HEK293 (cell line): ENCODE measurements at regions not wholly inside any gene's neighbourhood (a gene's known extent, or its start where the extent isn't known, plus 50 kb on each side); places are given as distances from the start of the nearest gene placed in this dataset.

Experiments
- CTCF ChIA-PET: fragments of 350-600 bp; formaldehyde crosslinking; extraction: SDS; loops from one replicate; lab custom pipeline; 2021; ENCODE audit warnings: antibody characterized with exemption; lab: Yijun Ruan, JAX
- POLR2A ChIA-PET: fragments of 300-600 bp; formaldehyde crosslinking; extraction: SDS; loops from one replicate; lab custom pipeline; 2020; ENCODE audit warnings: antibody characterized with exemption, inconsistent platforms; lab: Yijun Ruan, JAX
- H3K27ac ChIP-seq: fragments of 200-500 bp; sonication (Bioruptor generic); 2 replicates; pipeline ENCODE4 v1.5.1; 2014; ENCODE audit warnings: low read depth, low read length, control low read depth, inconsistent platforms; ENCODE audit errors: extremely low read depth
- H3K36me3 ChIP-seq, 2 experiments: fragments of 200-500 bp in 1 of 2; sonication (Bioruptor generic) in 1 of 2; 1 replicate in 1 of 2; 2 replicates in 1 of 2; pipeline ENCODE4 v1.5.1; 2014 to 2017; ENCODE audit warnings: inconsistent platforms in 2 of 2, low read length in 2 of 2; ENCODE audit not compliant: control insufficient read depth in 2 of 2, insufficient read depth in 1 of 2
- H3K4me1 ChIP-seq: fragments of 200-500 bp; sonication (Bioruptor generic); 2 replicates; pipeline ENCODE4 v1.5.1; 2014; ENCODE audit warnings: mild to moderate bottlenecking, low read length, inconsistent platforms; ENCODE audit not compliant: control insufficient read depth, insufficient read depth
- H3K4me3 ChIP-seq: 2 replicates; pipeline ENCODE4 v1.5.1; 2011; ENCODE audit warnings: low read depth, mild to moderate bottlenecking, control low read depth, low read length, moderate library complexity
- H3K9me3 ChIP-seq: fragments of 200-500 bp; sonication (Bioruptor generic); 2 replicates; pipeline ENCODE4 v1.5.1; 2014; ENCODE audit warnings: low read depth, low read length, inconsistent platforms; ENCODE audit not compliant: control insufficient read depth, insufficient read depth
- BCL11A ChIP-seq: fragments of 450-650 bp; formaldehyde crosslinking; IDR thresholded peaks from 2 replicates; pipeline ENCODE4 v1.5.1; 2016; ENCODE audit warnings: low read depth, missing biosample characterization, missing genetic modification characterization
- FEZF1 ChIP-seq: fragments of 450-650 bp; formaldehyde crosslinking; IDR thresholded peaks from 2 replicates; pipeline ENCODE4 v1.5.1; 2016; ENCODE audit warnings: missing biosample characterization, missing genetic modification characterization
- GLIS1 ChIP-seq: fragments of 450-650 bp; formaldehyde crosslinking; IDR thresholded peaks from 2 replicates; pipeline ENCODE4 v1.5.1; 2016; ENCODE audit warnings: missing biosample characterization, missing genetic modification characterization
- SCRT1 ChIP-seq: fragments of 450-650 bp; formaldehyde crosslinking; IDR thresholded peaks from 2 replicates; pipeline ENCODE4 v1.5.1; 2016; ENCODE audit warnings: missing biosample characterization, missing genetic modification characterization, borderline replicate concordance
- SP7 ChIP-seq: fragments of 450-650 bp; formaldehyde crosslinking; IDR thresholded peaks from 2 replicates; pipeline ENCODE4 v1.5.1; 2016; ENCODE audit warnings: missing biosample characterization, missing genetic modification characterization
- YY2 ChIP-seq: fragments of 450-650 bp; formaldehyde crosslinking; IDR thresholded peaks from 2 replicates; pipeline ENCODE4 v1.5.1; 2016; ENCODE audit warnings: missing biosample characterization, missing genetic modification characterization
- ZBTB7A ChIP-seq: fragments of 450-650 bp; formaldehyde crosslinking; IDR thresholded peaks from 2 replicates; pipeline ENCODE4 v1.5.1; 2016; ENCODE audit warnings: low read depth, missing biosample characterization, missing genetic modification characterization
- ZNF10 ChIP-seq: fragments of 450-650 bp; formaldehyde crosslinking; IDR thresholded peaks from 2 replicates; pipeline ENCODE4 v1.5.1; 2017; ENCODE audit warnings: missing biosample characterization, missing genetic modification characterization
- ZNF112 ChIP-seq: fragments of 450-650 bp; formaldehyde crosslinking; IDR thresholded peaks from 2 replicates; pipeline ENCODE4 v1.5.0; 2017; ENCODE audit warnings: missing biosample characterization, missing genetic modification characterization
- ZNF121 ChIP-seq: fragments of 450-650 bp; formaldehyde crosslinking; IDR thresholded peaks from 2 replicates; pipeline ENCODE4 v1.5.1; 2016; ENCODE audit warnings: missing biosample characterization, missing genetic modification characterization
- ZNF132 ChIP-seq: fragments of 450-650 bp; formaldehyde crosslinking; IDR thresholded peaks from 2 replicates; pipeline ENCODE4 v1.5.1; 2017; ENCODE audit warnings: missing biosample characterization, missing genetic modification characterization, borderline replicate concordance
- ZNF157 ChIP-seq: fragments of 450-650 bp; formaldehyde crosslinking; IDR thresholded peaks from 2 replicates; pipeline ENCODE4 v1.5.1; 2016; ENCODE audit warnings: missing biosample characterization, missing genetic modification characterization
- ZNF169 ChIP-seq: fragments of 450-650 bp; formaldehyde crosslinking; IDR thresholded peaks from 2 replicates; pipeline ENCODE4 v1.5.1; 2016; ENCODE audit warnings: missing biosample characterization, missing genetic modification characterization
- ZNF324 ChIP-seq: fragments of 450-650 bp; formaldehyde crosslinking; IDR thresholded peaks from 2 replicates; pipeline ENCODE4 v1.5.1; 2016; ENCODE audit warnings: missing biosample characterization, missing genetic modification characterization
- ZNF426 ChIP-seq: fragments of 450-650 bp; formaldehyde crosslinking; IDR thresholded peaks from 2 replicates; pipeline ENCODE4 v1.5.1; 2017; ENCODE audit warnings: missing biosample characterization, missing genetic modification characterization, mild to moderate bottlenecking, inconsistent platforms, moderate library complexity
- ZNF433 ChIP-seq: fragments of 450-650 bp; formaldehyde crosslinking; IDR thresholded peaks from 2 replicates; pipeline ENCODE4 v1.5.1; 2016; ENCODE audit warnings: missing biosample characterization, missing genetic modification characterization, low read depth
- ZNF473 ChIP-seq: fragments of 450-650 bp; formaldehyde crosslinking; IDR thresholded peaks from 2 replicates; pipeline ENCODE4 v1.5.1; 2017; ENCODE audit warnings: missing biosample characterization, missing genetic modification characterization
- ZNF48 ChIP-seq: fragments of 450-650 bp; formaldehyde crosslinking; IDR thresholded peaks from 2 replicates; pipeline ENCODE4 v1.5.1; 2016; ENCODE audit warnings: missing biosample characterization, missing genetic modification characterization
- ZNF530 ChIP-seq: fragments of 450-650 bp; formaldehyde crosslinking; IDR thresholded peaks from 2 replicates; pipeline ENCODE4 v1.5.1; 2016; ENCODE audit warnings: low read depth, missing biosample characterization, missing genetic modification characterization
- ZNF561 ChIP-seq: fragments of 450-650 bp; IDR thresholded peaks from 2 replicates; pipeline ENCODE4 v1.5.1; 2018; ENCODE audit warnings: missing biosample characterization, missing genetic modification characterization, borderline replicate concordance
- ZNF571 ChIP-seq: fragments of 450-650 bp; formaldehyde crosslinking; IDR thresholded peaks from 2 replicates; pipeline ENCODE4 v1.5.0; 2017; ENCODE audit warnings: missing biosample characterization, missing genetic modification characterization
- ZNF660 ChIP-seq: fragments of 450-650 bp; IDR thresholded peaks from 2 replicates; pipeline ENCODE4 v1.5.1; 2018; ENCODE audit warnings: missing biosample characterization, mild to moderate bottlenecking, missing genetic modification characterization
- ZNF776 ChIP-seq: fragments of 450-650 bp; formaldehyde crosslinking; IDR thresholded peaks from 2 replicates; pipeline ENCODE4 v1.5.0; 2017; ENCODE audit warnings: missing biosample characterization, missing genetic modification characterization, borderline replicate concordance
- ZNF777 ChIP-seq: fragments of 450-650 bp; formaldehyde crosslinking; IDR thresholded peaks from 2 replicates; pipeline ENCODE4 v1.5.1; 2017; ENCODE audit warnings: missing biosample characterization, missing genetic modification characterization, borderline replicate concordance
- TF ChIP-seq, protein P1 (sequence below): fragments of 450-650 bp; formaldehyde crosslinking; IDR thresholded peaks from 2 replicates; pipeline ENCODE4 v1.5.1; 2016; ENCODE audit warnings: missing biosample characterization, missing genetic modification characterization, borderline replicate concordance
- TF ChIP-seq, protein P2 (sequence below): fragments of 450-650 bp; IDR thresholded peaks from 2 replicates; pipeline ENCODE4 v1.5.1; 2018; ENCODE audit warnings: missing biosample characterization, mild to moderate bottlenecking, missing genetic modification characterization
- TF ChIP-seq, protein P3 (sequence below): fragments of 450-650 bp; formaldehyde crosslinking; IDR thresholded peaks from 2 replicates; pipeline ENCODE4 v1.5.1; 2016; ENCODE audit warnings: missing biosample characterization, missing genetic modification characterization
- TF ChIP-seq, protein P4 (sequence below): fragments of 450-650 bp; formaldehyde crosslinking; IDR thresholded peaks from 2 replicates; pipeline ENCODE4 v1.5.1; 2016; ENCODE audit warnings: missing biosample characterization, missing genetic modification characterization
- TF ChIP-seq, protein P5 (sequence below): fragments of 450-650 bp; formaldehyde crosslinking; IDR thresholded peaks from 2 replicates; pipeline ENCODE4 v1.5.1; 2016; ENCODE audit warnings: missing biosample characterization, missing genetic modification characterization

DNA sequence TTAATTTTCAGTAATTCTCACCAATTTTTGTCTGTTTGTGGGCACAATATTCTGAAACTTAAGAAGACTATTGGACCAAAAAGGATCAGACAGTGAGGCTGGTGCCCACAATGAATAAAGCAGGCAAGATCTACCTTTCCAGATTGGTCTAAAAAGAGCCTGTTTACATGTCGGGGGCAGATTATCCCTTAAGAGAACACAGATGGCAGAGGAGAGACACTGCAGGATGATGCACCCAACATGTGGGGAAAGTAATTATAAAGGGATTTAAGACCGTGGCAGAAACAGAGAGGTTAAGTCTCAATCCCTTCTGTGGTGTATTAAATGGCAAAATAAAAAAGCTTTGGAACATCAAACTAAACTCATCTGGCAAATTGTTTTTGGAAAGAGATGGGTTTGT lies 331.8 kb upstream of the CDH11 start:
- no peak overlapping the region for H3K27ac ChIP-seq
- H3K9me3 ChIP-seq = no peaks in the 10 kb centered on the region
- no peaks in the 10 kb centered on the region for H3K36me3 ChIP-seq
- POLR2A ChIA-PET = no interaction called here
- CTCF ChIA-PET = no interaction called here
- H3K4me3 ChIP-seq = no peak overlapping the region
- TF ChIP-seq ZNF777 (tag by site-specific recombination) = no peak
- no peak for TF ChIP-seq ZNF121 (tag by site-specific recombination)
- TF ChIP-seq, protein P1, sequence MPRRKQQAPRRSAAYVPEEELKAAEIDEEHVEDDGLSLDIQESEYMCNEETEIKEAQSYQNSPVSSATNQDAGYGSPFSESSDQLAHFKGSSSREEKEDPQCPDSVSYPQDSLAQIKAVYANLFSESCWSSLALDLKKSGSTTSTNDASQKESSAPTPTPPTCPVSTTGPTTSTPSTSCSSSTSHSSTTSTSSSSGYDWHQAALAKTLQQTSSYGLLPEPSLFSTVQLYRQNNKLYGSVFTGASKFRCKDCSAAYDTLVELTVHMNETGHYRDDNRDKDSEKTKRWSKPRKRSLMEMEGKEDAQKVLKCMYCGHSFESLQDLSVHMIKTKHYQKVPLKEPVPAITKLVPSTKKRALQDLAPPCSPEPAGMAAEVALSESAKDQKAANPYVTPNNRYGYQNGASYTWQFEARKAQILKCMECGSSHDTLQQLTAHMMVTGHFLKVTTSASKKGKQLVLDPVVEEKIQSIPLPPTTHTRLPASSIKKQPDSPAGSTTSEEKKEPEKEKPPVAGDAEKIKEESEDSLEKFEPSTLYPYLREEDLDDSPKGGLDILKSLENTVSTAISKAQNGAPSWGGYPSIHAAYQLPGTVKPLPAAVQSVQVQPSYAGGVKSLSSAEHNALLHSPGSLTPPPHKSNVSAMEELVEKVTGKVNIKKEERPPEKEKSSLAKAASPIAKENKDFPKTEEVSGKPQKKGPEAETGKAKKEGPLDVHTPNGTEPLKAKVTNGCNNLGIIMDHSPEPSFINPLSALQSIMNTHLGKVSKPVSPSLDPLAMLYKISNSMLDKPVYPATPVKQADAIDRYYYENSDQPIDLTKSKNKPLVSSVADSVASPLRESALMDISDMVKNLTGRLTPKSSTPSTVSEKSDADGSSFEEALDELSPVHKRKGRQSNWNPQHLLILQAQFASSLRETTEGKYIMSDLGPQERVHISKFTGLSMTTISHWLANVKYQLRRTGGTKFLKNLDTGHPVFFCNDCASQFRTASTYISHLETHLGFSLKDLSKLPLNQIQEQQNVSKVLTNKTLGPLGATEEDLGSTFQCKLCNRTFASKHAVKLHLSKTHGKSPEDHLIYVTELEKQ (tag by site-specific recombination) = no peak
- no peak for TF ChIP-seq ZNF660 (tag by site-specific recombination)
- TF ChIP-seq ZNF776 (tag by site-specific recombination) = no peak
- TF ChIP-seq ZNF48 = no peak
- TF ChIP-seq ZNF324 = no peak
- TF ChIP-seq ZNF157 (tag by site-specific recombination) = no peak
- TF ChIP-seq, protein P2, sequence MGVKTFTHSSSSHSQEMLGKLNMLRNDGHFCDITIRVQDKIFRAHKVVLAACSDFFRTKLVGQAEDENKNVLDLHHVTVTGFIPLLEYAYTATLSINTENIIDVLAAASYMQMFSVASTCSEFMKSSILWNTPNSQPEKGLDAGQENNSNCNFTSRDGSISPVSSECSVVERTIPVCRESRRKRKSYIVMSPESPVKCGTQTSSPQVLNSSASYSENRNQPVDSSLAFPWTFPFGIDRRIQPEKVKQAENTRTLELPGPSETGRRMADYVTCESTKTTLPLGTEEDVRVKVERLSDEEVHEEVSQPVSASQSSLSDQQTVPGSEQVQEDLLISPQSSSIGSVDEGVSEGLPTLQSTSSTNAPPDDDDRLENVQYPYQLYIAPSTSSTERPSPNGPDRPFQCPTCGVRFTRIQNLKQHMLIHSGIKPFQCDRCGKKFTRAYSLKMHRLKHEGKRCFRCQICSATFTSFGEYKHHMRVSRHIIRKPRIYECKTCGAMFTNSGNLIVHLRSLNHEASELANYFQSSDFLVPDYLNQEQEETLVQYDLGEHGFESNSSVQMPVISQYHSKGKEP (tag by site-specific recombination) = no peak
- no peak for TF ChIP-seq FEZF1 (tag by site-specific recombination)
- TF ChIP-seq SCRT1 (tag by site-specific recombination) = no peak
- TF ChIP-seq ZNF433 (tag by site-specific recombination) = no peak
- no peak for TF ChIP-seq SP7 (tag by site-specific recombination)
- no peak for TF ChIP-seq ZNF561 (tag by site-specific recombination)
- TF ChIP-seq BCL11A (tag by site-specific recombination) = no peak
- H3K4me1 ChIP-seq = no peaks in the 10 kb centered on the region

DNA sequence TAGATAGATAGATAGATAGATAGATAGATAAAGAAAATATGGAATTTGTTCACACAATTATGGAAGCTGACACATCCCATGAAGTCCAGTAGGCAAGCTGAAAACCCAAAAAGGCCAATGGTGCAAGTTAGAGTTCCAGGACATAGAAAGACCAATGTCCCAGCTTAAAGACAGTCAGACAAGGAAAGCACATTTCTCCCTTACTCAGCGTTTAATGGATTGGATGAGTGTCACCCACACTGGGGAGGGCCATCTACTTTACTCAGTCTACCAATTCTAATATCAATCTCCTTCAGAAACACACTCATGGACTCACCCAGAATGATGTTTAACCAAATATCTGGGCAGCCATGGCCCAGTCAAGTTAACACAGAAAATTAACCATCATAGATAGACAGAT lies 327.7 kb upstream of the CDH11 start:
- Histone ChIP-seq H3K4me3 (no peak overlapping the region), H3K4me1 (no peaks in the 10 kb centered on the region), H3K36me3 (no peaks in the 10 kb centered on the region), H3K27ac (no peak overlapping the region), H3K9me3 (no peaks in the 10 kb centered on the region)
- TF ChIP-seq, protein P3, sequence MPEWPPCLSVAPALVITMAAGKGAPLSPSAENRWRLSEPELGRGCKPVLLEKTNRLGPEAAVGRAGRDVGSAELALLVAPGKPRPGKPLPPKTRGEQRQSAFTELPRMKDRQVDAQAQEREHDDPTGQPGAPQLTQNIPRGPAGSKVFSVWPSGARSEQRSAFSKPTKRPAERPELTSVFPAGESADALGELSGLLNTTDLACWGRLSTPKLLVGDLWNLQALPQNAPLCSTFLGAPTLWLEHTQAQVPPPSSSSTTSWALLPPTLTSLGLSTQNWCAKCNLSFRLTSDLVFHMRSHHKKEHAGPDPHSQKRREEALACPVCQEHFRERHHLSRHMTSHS = no peak
- TF ChIP-seq ZNF426 (no peak), ZNF10 (no peak), ZNF169 (tag by site-specific recombination) (no peak), YY2 (tag by site-specific recombination) (no peak), ZBTB7A (no peak), ZNF112 (tag by site-specific recombination) (no peak), ZNF530 (no peak), ZNF571 (tag by site-specific recombination) (no peak), ZNF132 (tag by site-specific recombination) (no peak), GLIS1 (no peak), ZNF473 (tag by site-specific recombination) (no peak)
- TF ChIP-seq, protein P4, sequence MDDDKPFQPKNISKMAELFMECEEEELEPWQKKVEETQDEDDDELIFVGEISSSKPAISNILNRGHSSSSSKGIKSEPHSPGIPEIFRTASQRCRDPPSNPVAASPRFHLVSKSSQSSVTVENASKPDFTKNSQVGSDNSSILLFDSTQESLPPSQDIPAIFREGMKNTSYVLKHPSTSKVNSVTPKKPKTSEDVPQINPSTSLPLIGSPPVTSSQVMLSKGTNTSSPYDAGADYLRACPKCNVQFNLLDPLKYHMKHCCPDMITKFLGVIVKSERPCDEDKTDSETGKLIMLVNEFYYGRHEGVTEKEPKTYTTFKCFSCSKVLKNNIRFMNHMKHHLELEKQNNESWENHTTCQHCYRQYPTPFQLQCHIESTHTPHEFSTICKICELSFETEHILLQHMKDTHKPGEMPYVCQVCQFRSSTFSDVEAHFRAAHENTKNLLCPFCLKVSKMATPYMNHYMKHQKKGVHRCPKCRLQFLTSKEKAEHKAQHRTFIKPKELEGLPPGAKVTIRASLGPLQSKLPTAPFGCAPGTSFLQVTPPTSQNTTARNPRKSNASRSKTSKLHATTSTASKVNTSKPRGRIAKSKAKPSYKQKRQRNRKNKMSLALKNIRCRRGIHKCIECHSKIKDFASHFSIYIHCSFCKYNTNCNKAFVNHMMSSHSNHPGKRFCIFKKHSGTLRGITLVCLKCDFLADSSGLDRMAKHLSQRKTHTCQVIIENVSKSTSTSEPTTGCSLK (tag by site-specific recombination) = no peak
- TF ChIP-seq, protein P5, sequence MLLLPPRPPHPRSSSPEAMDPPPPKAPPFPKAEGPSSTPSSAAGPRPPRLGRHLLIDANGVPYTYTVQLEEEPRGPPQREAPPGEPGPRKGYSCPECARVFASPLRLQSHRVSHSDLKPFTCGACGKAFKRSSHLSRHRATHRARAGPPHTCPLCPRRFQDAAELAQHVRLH (tag by site-specific recombination) = no peak
- POLR2A ChIA-PET = no interaction called here
- CTCF ChIA-PET = no interaction called here
